Astrocyte (in vitro differentiated cells and primary cell): ENCODE measurements at regions not wholly inside any gene's neighbourhood (a gene's known extent, or its start where the extent isn't known, plus 50 kb on each side); places are given as distances from the start of the nearest gene placed in this dataset.

Experiments
- DNase-seq: peaks from one replicate; pipeline ENCODE4 v3.0.0-alpha.2; 2010; ENCODE audit warnings: low read depth
- FAIRE-seq: peaks from 2 replicates; lab custom pipeline; 2011; peaks lifted over from hg19 to GRCh38; lab: Jason Lieb, UNC
- H2AFZ ChIP-seq: 2 replicates; pipeline ENCODE4 v1.6.0; 2012; ENCODE audit warnings: low read depth, low read length, inconsistent platforms
- H3K27ac ChIP-seq: 2 replicates; pipeline ENCODE4 v1.5.1; 2011; ENCODE audit warnings: low read depth, low read length, inconsistent platforms
- H3K27me3 ChIP-seq: 2 replicates; pipeline ENCODE4 v1.6.0; 2011; ENCODE audit warnings: low read length, inconsistent platforms; ENCODE audit not compliant: insufficient read depth
- H3K36me3 ChIP-seq: 2 replicates; pipeline ENCODE4 v1.5.1; 2011; ENCODE audit warnings: low read length, inconsistent platforms; ENCODE audit not compliant: insufficient read depth
- H3K4me1 ChIP-seq: 2 replicates; pipeline ENCODE4 v1.5.1; 2011; ENCODE audit warnings: low read length, inconsistent platforms; ENCODE audit not compliant: insufficient read depth
- H3K4me2 ChIP-seq: 2 replicates; pipeline ENCODE4 v1.6.0; 2012; ENCODE audit warnings: low read length, inconsistent platforms
- H3K4me3 ChIP-seq: 2 replicates; pipeline ENCODE4 v1.5.1; 2011; ENCODE audit warnings: low read depth, mild to moderate bottlenecking, low read length, inconsistent platforms; ENCODE audit not compliant: insufficient read depth
- H3K79me2 ChIP-seq: 2 replicates; pipeline ENCODE4 v1.6.0; 2012; ENCODE audit warnings: mild to moderate bottlenecking, low read length, inconsistent platforms; ENCODE audit not compliant: insufficient read depth
- H3K9ac ChIP-seq: 2 replicates; pipeline ENCODE4 v1.6.0; 2012; ENCODE audit warnings: mild to moderate bottlenecking, low read length, inconsistent platforms
- H3K9me3 ChIP-seq: 2 replicates; pipeline ENCODE4 v1.5.1; 2012; ENCODE audit warnings: low read depth, mild to moderate bottlenecking, low read length, inconsistent platforms; ENCODE audit not compliant: insufficient read depth
- H4K20me1 ChIP-seq: 2 replicates; pipeline ENCODE4 v1.6.0; 2012; ENCODE audit warnings: low read length, inconsistent platforms; ENCODE audit not compliant: insufficient read depth
- H3K27ac Mint-ChIP-seq: one replicate; pipeline ENCODE4 v1.8.0; 2021; ENCODE audit warnings: mild to moderate bottlenecking, mixed read lengths; ENCODE audit not compliant: unreplicated experiment
- H3K27me3 Mint-ChIP-seq: one replicate; pipeline ENCODE4 v1.8.0; 2021; ENCODE audit warnings: low read depth, mixed read lengths; ENCODE audit not compliant: unreplicated experiment
- H3K36me3 Mint-ChIP-seq: one replicate; pipeline ENCODE4 v1.8.0; 2021; ENCODE audit warnings: low read depth, mixed read lengths; ENCODE audit not compliant: unreplicated experiment
- H3K4me1 Mint-ChIP-seq: one replicate; pipeline ENCODE4 v1.8.0; 2021; ENCODE audit warnings: low read depth, mixed read lengths; ENCODE audit not compliant: unreplicated experiment
- H3K4me3 Mint-ChIP-seq: one replicate; pipeline ENCODE4 v1.8.0; 2021; ENCODE audit warnings: mild to moderate bottlenecking, moderate library complexity, mixed read lengths; ENCODE audit not compliant: unreplicated experiment
- H3K9me3 Mint-ChIP-seq: one replicate; pipeline ENCODE4 v1.8.0; 2021; ENCODE audit warnings: mild to moderate bottlenecking, mixed read lengths; ENCODE audit not compliant: unreplicated experiment
- CTCF ChIP-seq: IDR thresholded peaks from 2 replicates; pipeline ENCODE4 v1.5.1; 2011; ENCODE audit warnings: low read depth, mild to moderate bottlenecking, inconsistent platforms, low read length, moderate library complexity; ENCODE audit not compliant: insufficient read depth
- EZH2 ChIP-seq: IDR thresholded peaks from 2 replicates; pipeline ENCODE4 v1.6.1; 2012; ENCODE audit warnings: mild to moderate bottlenecking, low read length, inconsistent platforms; ENCODE audit not compliant: insufficient read depth

- H3K27me3 Mint-ChIP-seq = peaks cover 50% of the 10 kb centered on the region
- no peaks in the 10 kb centered on the region for H3K4me1 ChIP-seq
- H3K79me2 ChIP-seq = no peaks in the 10 kb centered on the region
- FAIRE-seq (no peak), DNase-seq (no peak)
- H3K36me3 ChIP-seq = no peaks in the 10 kb centered on the region
- no peak overlapping the region for H3K9ac ChIP-seq
- H3K9me3 Mint-ChIP-seq = peaks cover 2% of the 10 kb centered on the region
- no peak overlapping the region for H3K4me3 ChIP-seq
- H3K9me3 ChIP-seq = no peaks in the 10 kb centered on the region
- no peak overlapping the region for H3K4me2 ChIP-seq
- H3K36me3 Mint-ChIP-seq = no peaks in the 10 kb centered on the region
- H3K27ac Mint-ChIP-seq = no peak overlapping the region
- peaks cover 5% of the 10 kb centered on the region for H3K27me3 ChIP-seq
- no peak overlapping the region for H3K4me3 Mint-ChIP-seq
- no peak overlapping the region for H2AFZ ChIP-seq
- TF ChIP-seq EZH2 = no peak
- TF ChIP-seq CTCF = no peak
- H3K4me1 Mint-ChIP-seq = no peaks in the 10 kb centered on the region
- no peak overlapping the region for H3K27ac ChIP-seq
- no peaks in the 10 kb centered on the region for H4K20me1 ChIP-seq
These were observed 93.3 kb downstream of the YTHDF1 start for GRCh38 chr20:63122626-63123025.

- Histone ChIP-seq H3K27ac (no peak overlapping the region), H3K9ac (no peak overlapping the region), H3K27me3 (peaks cover 5% of the 10 kb centered on the region), H3K79me2 (no peaks in the 10 kb centered on the region), H4K20me1 (no peaks in the 10 kb centered on the region), H3K4me3 (no peak overlapping the region), H2AFZ (no peak overlapping the region), H3K4me2 (no peak overlapping the region), H3K36me3 (no peaks in the 10 kb centered on the region), H3K9me3 (no peaks in the 10 kb centered on the region), H3K4me1 (no peaks in the 10 kb centered on the region)
- Mint-ChIP-seq H3K4me1 (no peaks in the 10 kb centered on the region), H3K4me3 (no peak overlapping the region), H3K27ac (no peak overlapping the region), H3K36me3 (no peaks in the 10 kb centered on the region), H3K27me3 (peaks cover 56% of the 10 kb centered on the region), H3K9me3 (peaks cover 2% of the 10 kb centered on the region)
- no peak for TF ChIP-seq CTCF
- no peak for TF ChIP-seq EZH2
- FAIRE-seq (no peak), DNase-seq (no peak)
These were observed 94.1 kb downstream of the YTHDF1 start for GRCh38 chr20:63121749-63122405.

GRCh38 chr20:63121246-63121645, 94.7 kb downstream of the YTHDF1 start:
- FAIRE-seq (no peak), DNase-seq (no peak)
- Histone ChIP-seq H3K27ac (no peak overlapping the region), H3K79me2 (no peaks in the 10 kb centered on the region), H3K4me3 (no peak overlapping the region), H3K9me3 (no peaks in the 10 kb centered on the region), H3K4me2 (no peak overlapping the region), H2AFZ (no peak overlapping the region), H3K27me3 (peaks cover 2% of the 10 kb centered on the region), H3K4me1 (no peaks in the 10 kb centered on the region), H3K36me3 (no peaks in the 10 kb centered on the region), H4K20me1 (no peaks in the 10 kb centered on the region), H3K9ac (no peak overlapping the region)
- Mint-ChIP-seq H3K27me3 (peaks cover 61% of the 10 kb centered on the region), H3K4me1 (no peaks in the 10 kb centered on the region), H3K9me3 (peaks cover 2% of the 10 kb centered on the region), H3K36me3 (no peaks in the 10 kb centered on the region), H3K4me3 (no peak overlapping the region), H3K27ac (no peak overlapping the region)
- TF ChIP-seq EZH2 (no peak), CTCF (no peak)
